Neural crest cell (in vitro differentiated cells): ENCODE measurements at regions not wholly inside any gene's neighbourhood (a gene's known extent, or its start where the extent isn't known, plus 50 kb on each side); places are given as distances from the start of the nearest gene placed in this dataset.

ENCODE experiments used
- DNase-seq: peaks from one replicate; pipeline ENCODE4 v3.0.0; 2021; ENCODE audit warnings: low read depth, mixed read lengths, low spot score
- H3K27ac Mint-ChIP-seq: one replicate; pipeline ENCODE4 v1.8.0; 2021; ENCODE audit warnings: mild to moderate bottlenecking, mixed read lengths; ENCODE audit not compliant: unreplicated experiment
- H3K27me3 Mint-ChIP-seq: 2 replicates; pipeline ENCODE4 v1.8.0; 2021; ENCODE audit warnings: low read depth, mild to moderate bottlenecking, mixed read lengths
- H3K36me3 Mint-ChIP-seq: 2 replicates; pipeline ENCODE4 v1.8.0; 2021; ENCODE audit warnings: low read depth, mild to moderate bottlenecking, mixed read lengths
- H3K4me1 Mint-ChIP-seq: 2 replicates; pipeline ENCODE4 v1.8.0; 2021; ENCODE audit warnings: mixed read lengths
- H3K4me3 Mint-ChIP-seq: one replicate; pipeline ENCODE4 v1.8.0; 2021; ENCODE audit warnings: mild to moderate bottlenecking, mixed read lengths
- H3K9me3 Mint-ChIP-seq: 2 replicates; pipeline ENCODE4 v1.8.0; 2021; ENCODE audit warnings: mixed read lengths
- TF ChIP-seq, protein P1 (sequence below): fragments of 200-600 bp; sonication (generic); conservative IDR thresholded peaks from 2 replicates; pipeline ENCODE4 v1.5.0; 2021; ENCODE audit warnings: antibody characterized with exemption, mild to moderate bottlenecking

DNA sequence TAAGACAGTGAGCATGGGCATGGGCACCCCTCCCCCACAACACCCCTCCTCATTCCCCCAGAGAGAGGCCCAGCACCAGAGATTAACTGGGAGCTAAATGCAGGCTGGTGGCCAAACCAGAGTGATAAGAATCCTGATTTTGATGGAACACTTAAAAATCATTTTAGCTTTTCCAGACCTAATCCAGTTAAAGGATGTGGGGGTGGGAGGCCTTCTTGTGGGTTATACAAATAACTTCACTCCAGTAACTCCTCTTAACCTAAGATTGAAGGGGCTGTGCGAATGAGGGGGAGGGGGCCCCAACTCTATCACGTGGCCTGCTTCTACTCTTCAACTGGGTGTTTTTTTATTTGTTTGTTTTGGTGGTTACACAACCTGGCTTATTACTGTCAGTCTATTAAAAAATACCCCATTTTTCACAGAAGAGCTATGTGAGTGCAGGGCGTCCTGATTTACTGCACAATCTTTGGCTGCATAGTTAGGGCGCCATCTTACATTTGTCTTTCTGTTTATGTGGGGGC is 398.1 kb upstream of the LYPLAL1 start:
- TF ChIP-seq, protein P1, sequence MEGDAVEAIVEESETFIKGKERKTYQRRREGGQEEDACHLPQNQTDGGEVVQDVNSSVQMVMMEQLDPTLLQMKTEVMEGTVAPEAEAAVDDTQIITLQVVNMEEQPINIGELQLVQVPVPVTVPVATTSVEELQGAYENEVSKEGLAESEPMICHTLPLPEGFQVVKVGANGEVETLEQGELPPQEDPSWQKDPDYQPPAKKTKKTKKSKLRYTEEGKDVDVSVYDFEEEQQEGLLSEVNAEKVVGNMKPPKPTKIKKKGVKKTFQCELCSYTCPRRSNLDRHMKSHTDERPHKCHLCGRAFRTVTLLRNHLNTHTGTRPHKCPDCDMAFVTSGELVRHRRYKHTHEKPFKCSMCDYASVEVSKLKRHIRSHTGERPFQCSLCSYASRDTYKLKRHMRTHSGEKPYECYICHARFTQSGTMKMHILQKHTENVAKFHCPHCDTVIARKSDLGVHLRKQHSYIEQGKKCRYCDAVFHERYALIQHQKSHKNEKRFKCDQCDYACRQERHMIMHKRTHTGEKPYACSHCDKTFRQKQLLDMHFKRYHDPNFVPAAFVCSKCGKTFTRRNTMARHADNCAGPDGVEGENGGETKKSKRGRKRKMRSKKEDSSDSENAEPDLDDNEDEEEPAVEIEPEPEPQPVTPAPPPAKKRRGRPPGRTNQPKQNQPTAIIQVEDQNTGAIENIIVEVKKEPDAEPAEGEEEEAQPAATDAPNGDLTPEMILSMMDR = no peak
- Mint-ChIP-seq H3K27ac (no peak overlapping the region), H3K4me3 (no peak overlapping the region), H3K4me1 (no peaks in the 10 kb centered on the region), H3K9me3 (no peaks in the 10 kb centered on the region), H3K36me3 (no peaks in the 10 kb centered on the region), H3K27me3 (no peaks in the 10 kb centered on the region)
- no peak for DNase-seq

DNA sequence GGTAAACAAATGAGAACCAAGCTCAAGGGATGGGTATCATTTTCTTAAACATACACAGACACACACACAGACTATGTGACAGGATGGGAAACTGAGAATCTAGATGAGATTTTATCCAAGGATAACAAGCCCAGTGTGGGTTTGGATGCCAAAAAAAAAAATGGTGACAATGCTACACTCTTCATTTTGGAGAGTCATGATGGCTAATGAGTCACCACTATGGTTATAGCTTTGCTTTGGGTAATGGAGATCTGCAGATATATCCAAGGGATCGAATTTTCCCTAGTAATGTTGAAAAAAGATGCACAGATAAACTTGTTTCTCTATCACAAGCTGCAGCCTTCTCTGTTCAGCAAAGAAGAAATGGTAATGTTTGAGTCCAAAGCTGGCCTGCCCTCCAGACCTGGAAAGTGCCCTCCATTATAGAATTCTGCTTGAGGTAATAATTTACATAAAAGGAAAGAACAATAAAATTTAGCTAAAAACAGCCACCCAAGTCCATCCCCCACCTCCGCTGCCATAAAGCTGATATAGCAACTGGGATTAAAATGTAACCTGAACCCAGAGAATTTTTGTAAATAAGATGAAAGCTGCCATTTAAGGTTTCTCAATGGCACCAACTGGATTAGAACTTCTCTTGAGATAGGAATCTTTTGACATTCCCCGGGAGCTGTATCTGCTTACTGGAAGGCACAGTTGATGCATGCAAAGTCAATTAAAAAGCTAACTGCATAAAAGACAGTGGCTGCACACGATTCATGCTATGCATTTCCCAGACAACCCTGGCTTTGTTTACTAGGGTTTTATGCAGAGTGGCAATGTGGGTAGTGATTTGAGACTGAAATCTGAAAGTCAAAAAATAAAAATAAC is 395.2 kb upstream of the LYPLAL1 start:
- H3K9me3 Mint-ChIP-seq = peaks cover 2% of the 10 kb centered on the region
- no peak overlapping the region for H3K4me3 Mint-ChIP-seq
- no peaks in the 10 kb centered on the region for H3K27me3 Mint-ChIP-seq
- H3K36me3 Mint-ChIP-seq = no peaks in the 10 kb centered on the region
- no peak overlapping the region for H3K27ac Mint-ChIP-seq
- no peak for DNase-seq
- no peaks in the 10 kb centered on the region for H3K4me1 Mint-ChIP-seq
- TF ChIP-seq, protein P1 = no peak

DNA sequence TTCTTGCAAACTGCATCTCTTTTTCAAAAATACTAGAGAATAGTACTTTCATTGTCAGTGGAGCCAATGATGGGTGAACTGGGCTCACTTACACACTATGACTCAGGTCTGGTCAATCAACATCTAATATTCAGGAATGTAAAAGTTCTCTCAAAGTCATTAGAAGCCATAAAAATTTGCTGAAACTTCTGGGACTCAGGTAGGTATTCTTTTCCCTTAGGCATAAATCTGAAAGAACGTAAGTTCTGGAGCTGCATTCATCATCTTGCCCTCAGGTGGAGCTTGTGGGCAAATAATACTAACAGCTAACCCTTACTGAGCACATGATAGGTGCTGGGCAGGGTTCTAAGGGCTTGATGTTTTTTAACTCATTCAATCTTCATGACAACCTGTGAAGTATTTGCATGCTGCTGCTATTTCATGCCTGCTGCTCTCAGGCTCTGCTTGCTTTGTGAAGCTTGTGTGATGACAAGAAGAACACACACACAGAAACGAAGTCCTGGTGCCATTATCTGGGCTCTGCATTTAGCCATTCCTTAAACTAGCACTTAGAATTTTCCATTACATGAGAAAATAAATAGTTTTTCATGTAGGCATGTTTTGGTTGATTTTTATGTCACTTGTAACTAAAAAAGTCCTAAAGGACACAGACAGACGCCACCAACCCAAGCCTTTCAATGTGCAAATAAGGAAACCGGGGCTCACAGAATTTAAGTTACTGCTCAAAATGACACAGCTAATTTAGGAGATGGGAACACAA is 394.2 kb upstream of the LYPLAL1 start:
- no peaks in the 10 kb centered on the region for H3K36me3 Mint-ChIP-seq
- no peak overlapping the region for H3K27ac Mint-ChIP-seq
- no peak overlapping the region for H3K4me3 Mint-ChIP-seq
- peaks cover 2% of the 10 kb centered on the region for H3K9me3 Mint-ChIP-seq
- no peak for DNase-seq
- H3K27me3 Mint-ChIP-seq = no peaks in the 10 kb centered on the region
- H3K4me1 Mint-ChIP-seq = no peaks in the 10 kb centered on the region
- TF ChIP-seq, protein P1 = no peak

DNA sequence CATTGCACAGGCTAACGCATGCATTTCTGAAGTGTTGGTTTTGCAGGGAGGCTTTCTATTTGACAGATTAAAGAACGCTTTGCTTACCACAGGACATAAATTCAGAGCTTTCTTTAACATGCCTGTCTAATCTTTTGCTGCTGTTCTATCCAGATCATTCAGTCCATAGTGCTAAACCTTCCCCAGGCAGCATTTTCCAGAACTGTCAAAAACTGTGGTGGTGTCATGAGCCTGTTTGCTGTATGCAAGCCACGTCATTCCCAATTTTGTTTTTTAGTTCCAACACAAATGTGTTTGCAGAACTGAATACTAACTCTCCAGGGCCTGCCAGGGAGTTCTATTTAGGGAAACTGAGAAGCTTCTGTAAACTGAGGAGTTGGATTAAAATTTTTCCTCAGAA is 390.5 kb upstream of the LYPLAL1 start:
- Mint-ChIP-seq H3K27ac (no peak overlapping the region), H3K4me3 (no peak overlapping the region), H3K27me3 (no peaks in the 10 kb centered on the region), H3K4me1 (peaks cover 6% of the 10 kb centered on the region), H3K9me3 (peaks cover 4% of the 10 kb centered on the region), H3K36me3 (no peaks in the 10 kb centered on the region)
- no peak for DNase-seq
- TF ChIP-seq, protein P1 = no peak

DNA sequence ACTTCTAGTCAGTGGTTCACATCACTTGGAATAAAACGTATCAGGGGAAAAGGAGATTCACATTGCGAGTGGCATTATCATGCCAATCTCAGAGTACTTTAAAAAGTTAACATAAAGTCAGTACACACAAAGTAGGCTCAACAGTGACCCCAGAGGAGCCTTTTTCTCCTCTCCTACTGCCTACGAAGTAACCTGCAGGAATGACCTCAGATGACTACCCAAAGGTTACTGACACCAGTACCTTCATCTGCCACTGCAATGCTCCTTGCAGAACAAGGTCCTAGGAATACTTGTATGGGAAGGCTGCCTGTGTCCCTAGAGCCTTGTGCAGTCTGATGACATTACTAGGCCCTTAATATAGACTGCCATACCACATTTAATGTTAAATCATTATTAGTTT is 389.8 kb upstream of the LYPLAL1 start:
- no peak for DNase-seq
- H3K9me3 Mint-ChIP-seq = peaks cover 7% of the 10 kb centered on the region
- TF ChIP-seq, protein P1 = no peak
- no peaks in the 10 kb centered on the region for H3K36me3 Mint-ChIP-seq
- no peak overlapping the region for H3K4me3 Mint-ChIP-seq
- no peaks in the 10 kb centered on the region for H3K27me3 Mint-ChIP-seq
- no peak overlapping the region for H3K27ac Mint-ChIP-seq
- peaks cover 6% of the 10 kb centered on the region for H3K4me1 Mint-ChIP-seq
